CD4-positive, alpha-beta T cell treated with Interleukin-1 beta for 1 hour (primary cell): ENCODE measurements at regions not wholly inside any gene's neighbourhood (a gene's known extent, or its start where the extent isn't known, plus 50 kb on each side); places are given as distances from the start of the nearest gene placed in this dataset.

Experiments
- DNase-seq, 2 donors: peaks; one replicate each; pipeline ENCODE4 v3.0.0-alpha.2; 2020 to 2022

DNA sequence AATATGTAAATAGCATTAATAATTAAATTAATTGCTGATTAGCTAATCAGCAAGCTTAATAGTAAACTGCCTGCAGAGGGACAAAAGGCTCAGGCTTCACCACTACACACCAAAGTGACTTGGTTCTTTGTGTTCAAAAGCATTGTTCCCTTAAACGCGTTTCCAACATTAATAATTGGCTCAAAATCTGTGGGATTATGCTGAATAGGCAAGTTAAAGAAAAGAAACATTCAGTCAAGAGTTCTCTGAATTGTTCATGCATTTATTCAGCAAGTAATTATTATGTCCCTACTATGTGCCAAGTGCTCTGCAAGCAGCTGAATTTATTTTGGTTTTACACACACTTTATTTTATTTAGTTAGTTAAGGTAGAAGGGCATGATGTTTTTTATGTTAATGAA lies 558.5 kb upstream of the ARRDC4 start:
- DNase-seq: no peak

DNA sequence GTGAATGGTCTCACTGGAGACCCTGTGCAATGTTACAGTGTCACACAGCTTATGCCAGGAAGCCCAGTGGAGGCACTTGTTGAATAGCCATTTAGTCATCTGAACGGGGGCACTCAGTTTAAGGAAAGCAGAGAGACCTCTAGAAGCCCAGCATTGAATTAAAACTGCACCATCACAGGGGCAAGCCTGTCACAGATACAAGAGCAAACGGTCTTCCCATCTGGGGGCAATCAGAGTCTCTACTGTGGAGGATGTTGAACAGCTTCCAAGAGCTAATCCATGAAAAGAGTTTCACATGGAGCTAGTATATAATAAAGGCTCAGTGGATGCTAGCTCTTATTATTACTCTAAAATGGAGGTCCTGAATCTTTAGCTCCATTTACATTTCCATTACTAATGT lies 553.7 kb upstream of the ARRDC4 start:
- no peak for DNase-seq

DNA sequence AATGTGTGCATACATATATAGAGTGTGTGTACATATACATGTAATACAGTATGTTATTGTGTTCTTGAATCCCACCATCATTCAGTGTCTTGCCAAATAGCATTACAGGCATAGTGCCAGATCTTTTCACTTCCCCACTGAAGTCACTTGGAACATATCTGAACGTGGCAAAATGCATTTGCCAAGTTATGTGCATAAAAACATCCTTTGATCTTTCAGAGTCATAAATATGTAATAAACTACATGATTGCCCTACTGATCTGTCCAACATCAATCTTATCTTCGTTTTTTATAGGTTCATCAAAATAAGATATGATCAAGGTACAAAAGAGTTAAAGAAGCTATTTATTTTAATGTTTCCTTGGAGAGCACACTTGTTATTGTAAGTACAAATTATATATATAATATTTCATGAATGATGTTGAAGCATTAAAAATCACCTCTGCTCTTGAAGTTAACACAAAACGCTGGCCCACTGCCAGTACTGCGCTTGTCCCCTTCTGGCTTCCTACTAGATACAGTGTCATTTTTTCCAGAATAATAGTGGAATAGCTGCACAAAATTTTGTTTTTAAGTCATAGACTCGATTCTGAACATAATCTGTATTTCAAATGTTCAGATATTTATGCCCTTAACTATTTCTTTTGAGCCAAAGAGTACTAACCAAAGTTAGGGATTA lies 549.5 kb upstream of the ARRDC4 start:
- no peak for DNase-seq

DNA sequence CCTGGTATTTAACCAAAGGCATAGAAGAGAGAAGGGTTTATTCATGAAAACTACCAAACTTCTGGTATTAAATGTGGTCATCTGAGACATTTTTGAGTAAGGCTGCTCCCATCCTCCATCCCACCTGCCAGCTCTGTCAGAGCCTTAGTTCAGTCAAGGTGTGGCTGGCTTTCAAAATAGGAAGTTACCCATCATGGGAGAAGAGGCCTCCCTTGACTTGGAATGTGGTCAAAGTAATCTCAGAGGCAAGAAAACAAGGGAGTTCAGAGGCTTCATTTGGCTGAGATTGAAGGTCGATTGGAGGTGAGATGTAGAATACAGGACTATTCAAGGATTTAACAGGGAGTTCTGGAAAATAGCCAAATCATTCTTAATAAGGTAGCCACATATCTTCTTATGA lies 540.4 kb upstream of the ARRDC4 start:
- no peak for DNase-seq

DNA sequence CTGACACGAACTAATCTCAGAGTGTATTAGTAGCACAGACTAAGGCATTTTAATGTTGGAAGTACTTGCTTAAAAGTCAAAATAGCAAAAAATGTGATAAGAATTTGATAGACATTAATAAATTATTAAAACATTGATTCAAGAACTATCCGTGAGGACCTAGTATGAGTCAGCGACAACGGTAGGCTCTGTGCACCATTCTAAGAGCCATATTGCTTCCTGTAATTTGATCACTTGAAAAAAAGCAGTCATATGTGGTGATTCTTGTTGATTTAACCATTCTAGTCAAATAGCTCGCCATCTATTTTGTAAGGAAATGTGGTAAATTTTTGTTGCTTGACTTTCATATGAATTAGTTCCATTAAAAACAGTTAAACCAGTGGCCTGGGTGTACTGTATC lies 534.9 kb upstream of the ARRDC4 start:
- no peak for DNase-seq

DNA sequence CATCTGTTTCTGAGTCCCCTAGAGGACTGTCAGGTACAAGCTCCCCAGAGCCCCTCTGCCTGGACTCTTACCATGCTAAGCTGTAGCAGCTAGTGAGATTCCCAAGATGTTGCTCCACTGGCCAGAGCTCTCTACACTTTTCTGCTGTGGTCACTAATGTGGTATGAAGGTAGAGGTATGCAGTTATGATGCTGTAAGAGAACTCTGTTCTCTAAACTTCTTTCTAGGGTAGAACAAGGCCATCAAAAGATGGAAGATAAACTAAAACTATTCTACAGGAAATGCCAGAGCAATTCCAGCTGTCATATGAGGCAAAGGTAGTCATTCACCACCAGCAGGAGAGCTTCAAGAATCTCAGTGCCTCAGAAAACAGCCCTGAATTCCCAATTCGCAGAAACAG lies 517.4 kb upstream of the ARRDC4 start:
- no peak for DNase-seq

DNA sequence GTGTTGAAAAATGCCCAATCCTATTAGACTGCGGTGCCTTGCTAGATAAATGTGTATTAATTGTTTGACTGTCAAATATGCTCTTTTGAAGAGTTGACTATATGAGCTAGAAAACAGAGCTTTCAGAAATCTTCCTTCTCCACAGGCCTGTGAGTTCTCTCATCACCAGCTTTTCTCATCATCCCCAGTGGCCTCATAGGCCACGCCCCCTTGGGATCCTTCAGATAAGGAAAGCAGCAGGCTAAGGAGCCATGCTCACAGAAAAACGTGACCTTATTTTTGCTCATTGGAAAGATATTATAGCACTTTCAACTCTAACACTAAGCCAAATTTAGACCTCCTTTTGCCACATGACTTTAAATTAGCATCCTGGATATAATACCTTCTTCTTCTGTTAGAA lies 514.4 kb upstream of the ARRDC4 start:
- DNase-seq: no peak

DNA sequence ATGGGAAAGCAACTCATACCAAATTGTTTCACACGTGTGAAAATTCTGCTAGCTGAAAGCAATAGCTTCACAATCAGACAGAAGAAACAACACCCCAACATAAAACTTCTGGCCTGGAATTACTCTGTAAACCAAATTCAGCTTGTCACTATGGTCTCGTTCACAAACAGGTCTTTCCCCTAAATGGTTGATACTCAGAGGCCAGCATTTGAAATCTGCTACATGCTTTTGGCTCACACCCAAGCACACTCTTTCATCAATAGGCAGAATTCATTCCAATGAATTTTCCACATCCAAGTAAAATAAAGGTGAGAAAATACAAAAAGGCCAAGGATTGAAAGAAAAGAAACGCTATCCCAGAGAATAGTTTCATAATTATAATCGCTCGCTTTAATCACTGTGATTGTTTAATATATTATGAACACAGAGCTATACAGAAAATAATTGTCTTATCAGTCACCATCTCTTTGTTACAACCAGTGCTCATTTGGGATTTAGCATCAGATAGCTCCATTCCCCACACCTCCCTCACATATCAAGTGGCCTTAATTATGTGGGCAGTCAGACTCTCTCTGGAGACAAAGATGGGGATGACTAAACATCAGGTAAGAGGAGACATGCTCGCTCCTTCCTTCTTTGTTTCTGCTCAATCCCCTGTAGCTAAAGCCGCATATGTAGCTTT lies 503.8 kb upstream of the ARRDC4 start:
- DNase-seq: no peak

DNA sequence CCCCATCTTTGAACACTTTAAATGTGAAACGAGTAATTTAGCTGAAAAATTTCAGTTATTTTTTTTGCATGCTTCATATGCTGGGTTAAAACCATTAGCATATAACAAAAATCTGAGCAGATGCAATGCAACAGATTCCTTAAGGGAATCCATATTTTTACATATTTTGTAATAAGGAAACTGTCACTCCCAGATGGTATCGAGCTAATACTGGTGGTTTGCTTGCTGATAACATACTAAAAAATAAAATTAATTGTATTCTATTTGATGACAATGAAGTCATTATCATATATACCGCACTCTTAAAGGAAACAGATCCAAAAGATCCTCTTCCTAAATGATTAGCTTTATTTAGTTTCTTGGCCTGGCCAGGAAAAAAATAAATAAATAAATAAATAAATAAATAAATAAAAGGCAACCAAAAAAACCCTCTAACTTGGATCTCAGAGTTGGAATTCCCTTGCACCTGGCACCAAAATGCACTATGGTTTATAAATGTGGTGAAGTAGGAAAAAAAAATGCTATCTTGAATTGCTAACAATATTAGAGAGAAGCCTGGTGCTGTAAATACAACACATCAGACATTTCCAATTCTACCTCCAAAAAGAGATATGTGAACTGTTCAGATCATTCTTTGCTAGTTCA lies 503.2 kb upstream of the ARRDC4 start:
- no peak for DNase-seq

DNA sequence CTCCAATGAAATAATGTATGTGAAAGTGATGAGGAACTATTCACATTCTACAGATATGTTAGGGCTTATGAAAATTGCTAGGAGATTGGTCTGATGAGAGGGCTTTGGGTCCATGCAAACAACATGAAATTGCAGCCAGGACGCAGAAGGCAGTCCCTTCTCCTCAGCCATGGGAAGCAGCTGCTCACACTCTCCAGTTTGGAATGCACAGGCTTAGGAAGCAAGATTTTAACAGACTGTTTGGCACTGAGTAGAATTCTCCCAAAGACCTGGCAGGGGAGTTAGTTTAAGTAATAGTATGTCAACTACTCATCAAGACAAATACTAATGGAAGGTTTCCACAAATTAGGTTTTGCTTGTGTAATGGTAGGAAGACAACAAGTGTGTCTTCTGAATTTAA lies 500.7 kb upstream of the ARRDC4 start:
- no peak for DNase-seq

DNA sequence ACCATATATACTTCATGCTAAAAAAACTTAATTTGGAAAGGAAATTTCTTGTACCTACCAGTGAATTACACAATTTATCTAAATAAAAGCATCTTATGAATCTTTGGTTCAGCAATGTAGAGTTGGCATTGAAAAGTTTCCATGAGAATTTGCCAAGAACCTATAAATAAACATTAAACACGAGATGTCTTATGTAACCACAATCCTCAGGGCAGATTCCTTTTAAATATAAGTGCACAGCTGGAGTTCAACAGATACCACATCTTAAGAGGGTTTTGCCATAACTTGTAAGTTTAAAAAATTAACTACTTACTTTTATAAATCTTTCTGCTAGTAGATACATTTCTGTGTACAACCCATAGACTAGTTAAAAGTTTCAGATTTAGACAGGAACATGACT lies 499.3 kb upstream of the ARRDC4 start:
- DNase-seq: no peak

DNA sequence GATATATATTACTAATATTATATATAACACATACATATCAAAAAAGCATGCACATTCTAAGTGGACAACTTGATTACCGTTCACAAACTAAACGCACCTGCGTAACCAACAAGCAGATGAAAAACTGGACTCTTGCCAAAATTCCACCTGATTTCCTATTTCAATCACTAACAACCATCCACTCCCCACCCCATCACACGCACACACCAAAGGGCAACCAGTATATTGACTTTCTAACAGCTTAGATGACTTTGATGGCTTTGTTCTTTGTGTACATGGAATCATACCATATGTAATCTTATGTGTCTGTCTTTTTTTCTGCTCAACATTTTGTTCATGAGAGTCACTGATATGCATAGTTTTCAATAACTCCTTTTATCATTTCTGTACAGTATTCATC lies 496.8 kb upstream of the ARRDC4 start:
- no peak for DNase-seq

DNA sequence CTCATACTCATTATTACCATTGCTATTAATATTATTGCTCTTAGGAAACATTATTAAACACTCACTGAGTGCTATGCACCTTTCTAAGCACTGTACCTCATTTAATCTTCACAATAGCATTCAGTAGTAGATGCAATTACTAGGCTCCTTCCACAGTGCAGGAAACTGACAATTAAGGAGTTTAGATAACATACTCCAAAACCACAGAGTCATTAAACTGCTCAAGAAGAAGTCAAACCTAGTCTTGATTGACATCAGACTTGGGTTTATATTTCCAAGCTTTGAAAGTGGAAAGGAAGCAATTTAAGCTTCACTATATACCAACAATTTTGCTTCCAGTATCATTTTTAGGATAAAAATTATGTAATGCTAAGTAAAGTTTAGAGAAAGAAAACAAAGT lies 490.1 kb upstream of the ARRDC4 start:
- no peak for DNase-seq

DNA sequence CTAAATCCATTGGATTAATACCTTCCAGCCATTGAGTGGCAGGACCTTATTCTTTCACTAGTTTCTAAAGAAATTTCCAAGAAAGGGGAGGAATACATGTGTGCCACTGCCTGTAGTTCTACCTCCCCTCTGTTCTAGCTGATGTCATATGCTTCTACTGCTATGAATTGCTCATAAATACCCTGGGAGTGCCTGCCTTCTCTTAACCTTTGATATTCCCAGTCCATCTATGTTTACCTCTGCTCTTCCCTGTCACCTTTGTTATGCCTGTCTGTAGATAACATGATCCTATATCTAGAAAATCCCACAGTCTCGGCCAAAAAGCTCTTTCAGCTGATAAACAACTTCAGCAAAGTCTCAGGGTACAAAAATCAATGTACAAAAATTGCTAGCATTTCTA lies 486.9 kb upstream of the ARRDC4 start:
- no peak for DNase-seq

DNA sequence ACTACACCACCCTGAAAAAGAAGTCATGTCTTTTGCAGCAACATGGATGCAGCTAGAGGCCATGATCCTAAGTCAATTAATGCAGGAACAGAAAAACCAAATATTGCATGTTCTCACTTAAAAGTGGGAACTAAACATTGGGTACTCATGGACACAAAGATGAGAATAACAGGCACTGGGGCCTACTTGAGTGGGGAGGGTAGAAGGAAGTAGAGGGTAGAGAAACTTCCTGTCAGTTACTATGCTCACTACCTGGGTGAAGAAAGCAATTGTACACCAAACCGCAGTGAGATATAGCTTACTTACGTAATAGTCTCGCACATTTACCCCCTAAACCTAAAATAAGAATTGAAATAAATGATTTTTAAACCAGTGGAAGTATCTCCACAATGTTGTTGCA lies 480.5 kb upstream of the ARRDC4 start:
- no peak for DNase-seq

DNA sequence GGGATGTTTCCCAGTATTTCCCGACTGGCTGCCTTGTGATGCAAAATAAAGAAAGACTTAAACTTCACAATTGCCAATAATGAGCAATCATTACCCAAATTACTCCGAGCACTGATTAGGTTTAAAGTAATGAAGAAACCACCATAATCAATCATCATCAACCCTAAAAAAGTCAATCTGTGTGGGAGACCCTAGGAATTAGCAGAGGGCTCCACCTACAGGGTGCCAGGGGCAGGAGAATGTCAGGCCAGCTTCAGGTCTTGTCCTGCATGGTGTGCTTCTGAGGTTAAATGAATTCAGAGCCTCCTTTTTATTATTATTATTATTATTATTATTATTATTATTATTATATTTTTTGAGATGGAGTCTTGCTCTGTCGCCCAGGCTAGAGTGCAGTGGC lies 478.0 kb upstream of the ARRDC4 start:
- DNase-seq: no peak

DNA sequence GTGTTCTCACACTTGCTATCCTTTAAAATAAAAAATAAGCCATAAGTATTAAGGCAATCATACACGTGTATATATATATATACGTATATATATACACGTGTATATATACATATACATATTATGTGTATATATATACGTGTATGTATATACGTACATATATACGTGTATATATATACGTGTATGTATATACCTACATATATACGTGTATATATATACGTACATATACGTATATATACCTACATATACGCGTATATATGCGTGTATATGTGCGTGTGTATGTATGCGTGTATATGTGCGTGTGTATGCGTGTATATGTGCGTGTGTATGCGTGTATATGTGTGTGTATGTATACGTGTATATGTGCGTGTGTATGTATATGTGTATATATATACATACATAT lies 477.3 kb upstream of the ARRDC4 start:
- DNase-seq: no peak

DNA sequence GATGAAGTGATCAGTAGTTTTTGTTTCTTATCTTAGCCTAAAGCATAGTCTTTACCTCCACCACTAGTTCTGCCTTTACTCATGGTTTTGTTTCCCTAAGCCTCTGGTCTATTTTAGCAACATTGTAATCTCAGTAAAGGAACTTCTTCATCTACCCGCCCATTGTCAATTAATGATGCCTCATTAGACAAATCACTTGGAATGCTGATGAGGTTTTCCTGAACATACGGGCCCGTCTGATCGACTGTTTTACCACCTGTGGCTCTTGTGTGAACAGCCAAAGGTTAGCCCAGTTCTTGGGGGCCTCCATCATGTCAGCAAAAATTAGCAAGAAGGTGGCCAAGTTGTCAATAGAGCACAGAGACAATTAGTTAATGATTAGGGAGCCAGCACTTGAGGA lies 470.1 kb upstream of the ARRDC4 start:
- DNase-seq: no peak

DNA sequence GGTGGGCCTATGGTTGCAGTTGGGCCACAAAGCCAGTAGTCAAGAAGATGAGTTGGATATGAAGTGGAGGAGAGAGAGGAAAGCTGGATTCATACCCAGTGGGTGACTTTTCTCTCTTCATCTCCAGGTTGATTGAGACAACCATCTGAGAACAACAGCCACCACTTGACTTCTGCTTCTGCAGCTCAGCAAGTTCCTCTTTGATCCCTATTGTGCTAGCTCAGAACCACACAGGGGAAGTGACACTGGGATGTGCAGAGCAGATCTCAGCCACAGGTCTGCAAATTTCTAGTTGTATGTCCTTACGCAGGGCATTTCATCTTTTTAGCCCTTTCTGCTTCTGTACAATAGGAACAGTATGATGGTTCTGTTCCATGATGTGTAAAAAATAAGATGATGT lies 459.2 kb upstream of the ARRDC4 start:
- DNase-seq: peak in 1 of 2 donors; percentile 42

DNA sequence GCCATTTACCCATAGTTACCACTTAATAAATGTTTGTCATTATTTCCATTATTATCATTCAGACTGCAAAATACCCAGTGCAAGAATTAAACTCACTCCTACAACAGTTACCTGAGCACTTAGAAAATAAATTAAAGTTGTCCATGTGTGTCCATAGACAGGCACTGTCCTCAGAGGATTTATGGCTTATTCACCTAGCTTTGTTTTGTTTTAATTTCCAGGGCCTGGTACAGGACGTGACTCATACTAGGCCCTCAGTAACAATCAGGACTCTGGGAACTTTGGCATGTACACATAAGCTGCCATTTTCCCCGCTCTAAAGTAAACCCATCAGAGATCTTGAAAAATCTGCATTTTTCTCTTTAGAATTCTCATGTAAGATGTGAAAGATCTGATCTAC lies 458.5 kb upstream of the ARRDC4 start:
- DNase-seq: no peak

DNA sequence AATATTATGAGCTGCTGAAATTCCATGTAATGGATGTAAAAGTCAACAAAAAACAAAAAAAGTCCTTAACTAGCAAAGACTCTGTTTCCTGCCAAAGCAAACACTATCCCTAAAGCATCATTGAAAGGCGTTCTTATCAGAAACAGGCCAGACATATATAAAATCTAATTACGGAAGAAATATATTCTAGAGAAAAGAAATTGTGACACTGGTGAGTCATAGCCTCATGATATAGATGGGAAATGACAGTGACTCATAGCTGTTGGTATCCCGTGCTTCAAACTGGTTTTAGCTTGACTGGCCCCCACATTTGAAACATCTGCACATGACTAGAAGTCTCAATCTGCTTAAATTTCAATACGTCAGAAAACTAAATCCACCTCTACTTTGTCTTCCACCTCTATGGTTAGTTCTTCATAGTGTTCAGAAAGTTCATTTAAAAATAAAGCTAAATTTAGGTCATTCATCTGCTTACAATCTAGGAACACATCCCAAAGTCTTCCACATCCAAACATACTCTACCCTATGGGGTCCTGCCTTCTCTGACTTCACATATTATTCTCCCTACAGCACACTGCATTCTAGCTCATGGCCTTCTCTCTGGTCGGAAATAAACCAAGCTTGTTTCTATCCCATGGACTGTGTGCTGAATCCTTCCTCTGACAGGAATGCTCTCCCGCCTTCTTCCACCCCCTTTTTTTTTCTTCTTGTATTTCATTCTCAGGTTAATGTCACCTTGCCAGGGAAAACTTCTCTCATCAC lies 456.3 kb upstream of the ARRDC4 start:
- peak in 1 of 2 donors; percentile 30 for DNase-seq

DNA sequence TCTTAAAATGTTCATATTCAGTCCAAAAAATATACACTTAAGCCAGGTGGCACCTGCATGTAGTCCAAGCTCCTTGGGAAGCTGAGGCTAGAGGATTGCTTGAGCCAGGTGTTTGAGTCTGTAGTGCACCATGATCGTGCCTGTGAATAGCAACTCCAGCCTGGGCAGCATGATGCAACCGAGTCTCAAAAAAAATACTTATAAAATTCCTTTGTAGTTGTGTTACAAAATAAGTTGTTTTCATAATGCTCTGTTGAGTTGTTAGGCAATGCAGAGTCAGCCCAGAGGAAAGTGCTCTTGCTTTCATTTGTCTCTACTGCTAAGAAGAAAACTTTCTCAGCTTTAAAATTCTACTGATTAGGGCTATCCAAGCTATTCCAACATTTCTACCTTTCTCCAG lies 442.8 kb upstream of the ARRDC4 start:
- no peak for DNase-seq

DNA sequence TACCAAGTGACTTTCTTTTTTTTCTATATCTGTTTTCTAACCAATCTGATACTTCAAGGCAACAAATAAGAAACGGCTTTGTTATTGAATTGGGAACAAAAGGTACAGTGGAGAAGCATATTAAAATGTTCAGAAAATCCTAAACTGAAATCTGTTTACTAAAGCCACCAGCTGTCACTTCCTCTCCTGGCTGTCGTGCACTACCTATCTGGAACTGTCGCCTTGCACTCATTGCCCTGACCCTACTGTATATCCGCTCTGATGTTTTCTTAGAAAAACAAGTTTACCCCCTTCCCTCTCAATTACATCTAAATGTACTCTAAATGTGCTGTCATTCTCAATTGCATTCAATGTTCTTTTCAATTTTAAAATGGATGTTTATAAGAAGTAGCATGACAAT lies 439.8 kb upstream of the ARRDC4 start:
- DNase-seq: no peak
